ENCODE measurements at regions not wholly inside any gene's neighbourhood (a gene's known extent, or its start where the extent isn't known, plus 50 kb on each side); places are given as distances from the start of the nearest gene placed in this dataset.

GRCh38 chr13:105785436-105785835, 750.0 kb downstream of the EFNB2 start:
- DNase-seq (ENCODE audit: low read depth), result no peak

- DNase-seq (ENCODE audit: low read depth), result no peak
Measured at GRCh38 chr13:105783261-105783660, 752.2 kb downstream of the EFNB2 start.

GRCh38 chr13:105778196-105778595, 757.3 kb downstream of the EFNB2 start:
- DNase-seq (ENCODE audit: low read depth), result no peak

DNA sequence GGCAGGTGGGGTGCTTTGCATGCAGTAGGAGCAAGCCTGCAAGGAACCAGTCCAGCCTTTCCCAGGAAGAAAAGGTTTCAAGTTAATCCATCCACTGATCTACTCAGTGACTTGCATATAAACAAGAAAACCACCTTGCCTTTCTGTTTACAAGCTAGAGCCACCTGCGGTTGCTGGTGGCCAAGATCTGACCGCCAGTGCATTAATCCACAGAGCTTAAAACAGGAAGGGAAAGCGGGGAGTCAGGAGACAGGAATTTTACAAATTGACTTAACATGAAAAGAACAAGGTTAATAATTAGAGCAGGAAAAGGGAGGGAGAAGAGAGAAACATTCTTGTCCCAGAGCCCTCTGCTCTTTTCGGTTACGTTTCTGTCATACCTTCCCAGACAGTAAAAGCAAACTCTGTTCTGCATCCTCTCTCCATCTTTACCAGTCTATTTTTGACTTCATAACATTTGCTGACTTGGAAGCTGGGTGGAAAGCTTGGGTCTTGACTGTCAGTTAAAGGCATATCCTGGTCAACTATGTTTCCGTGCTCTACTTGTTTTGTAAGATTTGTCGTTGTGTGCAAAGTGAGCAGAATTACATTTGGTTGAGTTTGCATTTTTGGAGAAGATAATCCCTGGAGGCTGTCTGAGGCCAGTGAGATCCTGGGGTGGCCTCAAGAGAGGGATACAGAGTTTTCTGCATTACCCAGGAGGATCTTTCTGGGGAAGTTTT, 760.6 kb downstream of the EFNB2 start:
- DNase-seq (ENCODE audit: low read depth), result no peak

DNA sequence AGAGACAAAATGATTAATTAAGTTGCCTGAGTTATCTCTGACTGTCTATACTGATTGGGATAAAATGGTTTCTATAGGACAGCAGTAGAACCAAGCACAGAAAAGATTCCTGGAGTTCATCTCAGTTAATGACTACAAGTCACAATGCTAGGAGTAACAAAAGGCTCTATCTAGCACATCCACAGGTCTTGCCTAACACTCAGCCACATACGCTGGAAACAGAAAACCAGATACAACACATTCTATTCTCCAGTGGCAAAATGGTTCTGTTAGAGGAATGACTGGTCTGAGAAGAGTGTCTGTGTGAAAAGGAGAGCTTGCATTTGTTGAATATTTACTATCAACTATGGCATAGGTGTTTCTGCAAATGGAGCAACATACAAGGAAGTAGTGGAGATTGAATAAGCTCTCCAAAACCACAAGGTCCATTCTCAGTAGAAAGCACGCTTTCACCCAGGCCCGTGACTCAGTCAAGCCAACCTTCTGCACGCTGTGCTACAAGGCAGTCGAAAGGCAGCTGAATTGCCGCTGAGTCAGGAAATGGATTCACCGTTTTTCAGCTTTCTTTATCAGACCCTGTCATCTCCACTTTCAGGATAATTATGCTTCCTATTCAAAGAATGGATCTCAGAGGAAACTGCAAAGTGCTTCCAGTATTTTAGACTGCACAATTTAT, 761.5 kb downstream of the EFNB2 start:
- no peak for DNase-seq (ENCODE audit: low read depth)

- no peak for DNase-seq (ENCODE audit: low read depth)
Measured at GRCh38 chr13:105773241-105773640, 762.2 kb downstream of the EFNB2 start.

DNA sequence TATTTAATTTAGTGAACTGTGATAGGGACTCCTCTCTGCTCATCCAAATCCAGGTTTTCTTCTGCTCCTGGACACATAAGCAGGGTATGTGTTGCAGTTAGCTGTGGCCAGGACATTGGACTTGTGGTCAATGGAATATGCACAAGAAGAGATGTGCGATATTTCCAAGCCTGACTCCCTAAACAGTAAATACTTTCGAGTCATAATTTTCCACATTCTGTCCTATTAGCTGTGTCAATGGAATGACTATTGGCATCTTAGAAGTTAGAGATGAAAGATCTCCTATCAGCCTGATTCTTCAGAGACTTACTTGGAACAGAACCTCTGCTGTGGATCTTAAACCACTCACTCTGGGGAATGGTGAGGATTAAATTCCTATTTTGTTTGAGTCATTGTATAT, 771.0 kb downstream of the EFNB2 start:
- no peak for DNase-seq (ENCODE audit: low read depth)

DNA sequence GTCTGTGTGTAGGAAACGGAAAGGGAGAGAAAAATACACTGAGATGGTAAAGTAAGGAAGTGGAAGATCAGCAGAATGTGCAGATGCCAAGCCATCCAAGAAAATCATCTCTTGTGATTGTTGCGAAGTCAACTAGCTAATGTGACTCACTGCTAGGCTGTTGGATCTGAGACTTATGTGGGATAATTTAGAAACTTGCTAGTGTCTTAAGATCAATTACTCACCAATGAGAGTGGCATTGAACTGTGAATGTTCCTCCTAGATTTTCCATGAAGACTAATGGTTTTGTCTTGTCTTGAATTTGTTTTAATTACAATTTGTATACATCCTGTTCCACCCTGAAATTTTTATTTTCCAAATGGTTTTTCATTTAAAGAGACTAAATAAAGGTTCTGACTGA, 771.6 kb downstream of the EFNB2 start:
- DNase-seq (ENCODE audit: low read depth), result no peak

GRCh38 chr13:105762096-105762495, 773.4 kb downstream of the EFNB2 start:
- DNase-seq (ENCODE audit: low read depth), result no peak

- no peak for DNase-seq (ENCODE audit: low read depth)
Measured at GRCh38 chr13:105758918-105759860, 776.3 kb downstream of the EFNB2 start.

- DNase-seq (ENCODE audit: low read depth), result no peak
Measured at GRCh38 chr13:105740739-105741138, 794.7 kb downstream of the EFNB2 start.

DNA sequence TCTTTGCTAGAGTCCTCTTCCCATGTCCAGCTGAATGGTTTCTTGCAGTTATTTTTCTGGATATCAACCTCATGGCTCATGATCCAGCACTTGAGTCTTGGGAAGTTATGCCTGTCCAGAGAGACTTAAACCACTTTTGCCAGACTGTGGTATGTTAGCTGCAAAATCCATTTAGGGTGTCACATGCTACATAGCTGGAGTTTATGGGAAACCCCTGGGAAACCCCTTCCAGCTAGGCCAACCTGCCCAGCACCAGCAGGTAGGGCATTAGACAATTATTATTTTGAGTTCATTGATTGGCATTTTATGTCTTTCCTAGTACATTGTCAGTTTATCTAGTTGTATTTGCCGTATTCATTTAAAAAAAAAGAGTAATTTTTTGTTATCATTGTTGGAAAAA, 797.8 kb downstream of the EFNB2 start:
- no peak for DNase-seq (ENCODE audit: low read depth)

DNA sequence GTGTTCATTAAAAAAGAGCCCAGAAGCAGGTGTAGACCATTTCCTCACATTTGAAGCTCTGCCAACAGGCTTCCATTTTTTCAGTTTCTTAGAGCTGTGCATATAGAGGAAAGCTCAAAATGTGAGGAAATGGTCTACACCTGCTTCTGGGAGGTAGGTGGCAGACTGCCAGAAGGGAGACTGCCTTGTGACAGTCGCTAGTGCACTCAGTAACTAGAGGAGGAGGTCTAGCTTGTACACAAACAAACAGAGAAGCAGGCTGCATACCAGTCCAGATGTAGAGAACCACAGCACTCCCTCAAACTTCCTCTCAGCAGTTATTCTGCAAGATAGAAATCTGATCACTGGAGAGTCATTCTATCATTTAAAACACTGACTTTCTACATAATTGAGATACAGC, 800.2 kb downstream of the EFNB2 start:
- no peak for DNase-seq (ENCODE audit: low read depth)

GRCh38 chr13:105732806-105733529, 802.5 kb downstream of the EFNB2 start:
- DNase-seq (ENCODE audit: low read depth), result no peak

DNA sequence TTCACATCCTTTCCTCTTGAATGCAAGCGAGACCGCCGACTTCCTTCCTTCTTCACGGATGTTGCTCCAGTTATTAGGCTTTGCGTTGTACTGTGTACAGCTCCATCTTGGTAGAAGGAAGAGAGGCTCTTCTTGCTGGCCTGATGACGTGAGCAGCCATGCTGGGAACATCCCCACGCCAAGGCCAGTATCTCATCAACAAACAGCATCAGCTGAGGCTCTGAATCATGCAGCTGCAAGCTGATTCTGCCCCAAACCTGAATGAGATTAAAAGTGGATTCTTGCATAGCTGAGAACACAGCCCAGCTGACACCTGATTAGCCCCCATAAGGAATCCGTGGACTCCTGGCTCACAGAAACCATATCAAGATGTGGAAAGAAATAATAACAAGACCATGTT, 809.6 kb downstream of the EFNB2 start:
- DNase-seq (ENCODE audit: low read depth), result no peak

DNA sequence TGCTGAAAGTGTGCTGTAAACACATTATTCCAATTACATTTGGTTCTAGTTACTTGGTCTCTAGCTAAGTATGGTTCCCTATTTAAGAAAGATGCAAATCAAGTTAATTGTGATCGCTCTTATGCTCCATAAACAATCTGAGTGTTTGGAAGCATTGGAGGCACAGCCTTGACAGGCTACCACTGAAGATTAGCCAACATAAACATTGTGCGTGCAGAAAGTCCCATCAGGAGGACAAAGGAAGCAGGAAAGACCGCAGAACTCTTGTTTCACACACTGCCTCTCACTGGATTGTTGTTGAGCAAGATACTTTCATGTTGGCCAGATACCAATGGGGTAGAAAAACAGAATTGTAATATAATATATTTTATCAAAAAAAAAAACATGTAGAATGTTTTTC, 814.4 kb downstream of the EFNB2 start:
- DNase-seq (ENCODE audit: low read depth), result no peak

- no peak for DNase-seq (ENCODE audit: low read depth)
Measured at GRCh38 chr13:105719859-105720258, 815.6 kb downstream of the EFNB2 start.

DNA sequence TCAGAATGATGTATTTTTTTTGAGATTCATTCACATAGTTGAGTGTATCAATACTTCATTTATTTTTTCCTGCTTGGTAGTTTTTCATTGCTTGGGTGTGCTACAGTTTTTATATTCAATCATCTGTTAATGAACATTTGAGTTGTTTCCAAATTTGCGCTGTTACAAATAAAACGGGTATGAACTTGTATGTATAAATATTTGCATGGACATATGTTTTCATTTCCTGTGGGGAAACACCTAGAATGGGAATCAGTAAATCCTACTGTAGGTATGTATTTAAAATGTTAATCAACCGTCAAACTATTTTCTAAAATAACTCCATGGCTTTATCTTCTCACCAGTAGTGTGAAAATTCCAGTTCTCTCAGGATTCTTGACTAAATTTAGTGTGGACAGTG, 826.3 kb downstream of the EFNB2 start:
- DNase-seq (ENCODE audit: low read depth), result no peak

DNA sequence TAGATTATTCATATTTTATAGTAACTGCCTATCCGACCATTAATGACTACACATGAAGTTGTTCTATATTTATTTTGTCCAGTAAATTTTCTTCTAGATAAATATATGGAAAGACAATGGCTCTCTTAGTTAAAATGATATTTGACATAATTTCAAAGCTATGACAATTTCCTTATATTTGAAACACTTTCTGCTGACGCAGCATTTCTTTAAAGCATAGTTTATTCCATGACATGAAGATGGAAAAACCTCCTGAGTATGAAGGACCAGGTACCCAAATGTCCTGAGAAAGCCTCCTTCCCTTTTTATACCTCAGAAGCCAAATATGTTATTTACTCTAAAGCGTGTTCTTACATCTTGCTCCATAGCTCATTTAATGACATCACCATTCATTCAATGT, 831.6 kb downstream of the EFNB2 start:
- no peak for DNase-seq (ENCODE audit: low read depth)

- DNase-seq (ENCODE audit: low read depth), result no peak
Measured at GRCh38 chr13:105702441-105702840, 833.0 kb downstream of the EFNB2 start.

DNA sequence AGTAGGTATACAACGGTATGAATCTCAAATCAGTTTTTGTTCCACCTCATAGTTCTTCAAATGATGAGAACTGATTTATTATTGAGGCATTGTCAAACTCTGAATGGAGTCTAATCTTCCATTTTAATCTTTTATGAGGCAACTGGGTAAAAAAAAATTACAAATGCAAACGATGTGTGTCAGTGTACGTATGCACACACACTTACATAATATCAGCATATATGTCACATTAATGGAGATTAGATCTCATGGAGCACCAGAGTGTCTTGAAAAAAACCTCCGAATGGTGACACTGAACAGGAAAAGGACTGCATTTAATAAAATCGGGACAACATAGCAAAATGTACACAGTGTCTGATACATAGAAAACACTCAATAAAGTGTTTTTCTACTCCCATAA, 842.7 kb downstream of the EFNB2 start:
- no peak for DNase-seq (ENCODE audit: low read depth)

DNA sequence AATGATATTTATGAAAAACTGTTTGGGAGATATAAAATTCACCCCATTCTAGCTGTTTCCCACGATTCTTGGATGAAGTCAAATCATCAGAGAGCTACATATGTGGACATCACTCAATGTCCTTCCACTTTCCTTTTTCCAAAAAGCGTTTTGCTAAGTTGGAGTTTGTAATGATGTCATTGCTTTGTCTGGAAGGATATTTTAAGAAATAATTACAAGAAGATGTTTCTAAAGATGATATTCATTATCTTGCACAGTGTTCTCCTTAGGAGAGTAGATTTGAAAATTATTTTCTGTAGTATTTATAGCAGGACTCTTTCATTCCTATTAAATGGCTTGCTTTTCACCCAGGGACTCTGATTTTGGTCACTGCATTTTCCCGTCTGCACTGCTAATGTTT, 851.2 kb downstream of the EFNB2 start:
- DNase-seq (ENCODE audit: low read depth), result no peak
